GM10266 (cell line): ENCODE measurements at regions not wholly inside any gene's neighbourhood (a gene's known extent, or its start where the extent isn't known, plus 50 kb on each side); places are given as distances from the start of the nearest gene placed in this dataset.
"Not testable (repeated sequence)": the region's sequence is repeated elsewhere in the genome, so short reads cannot be mapped to it uniquely, and the experiment has no call there.

Experiments used
- DNase-seq: peaks from one replicate; pipeline ENCODE4 v3.0.0; 2012; ENCODE audit errors: extremely low spot score
- CTCF ChIP-seq: IDR thresholded peaks from 2 replicates; pipeline ENCODE4 v1.5.1; 2012; ENCODE audit warnings: mild to moderate bottlenecking, low read depth; ENCODE audit not compliant: control insufficient read depth, insufficient read depth; ENCODE audit errors: missing control alignments

DNA sequence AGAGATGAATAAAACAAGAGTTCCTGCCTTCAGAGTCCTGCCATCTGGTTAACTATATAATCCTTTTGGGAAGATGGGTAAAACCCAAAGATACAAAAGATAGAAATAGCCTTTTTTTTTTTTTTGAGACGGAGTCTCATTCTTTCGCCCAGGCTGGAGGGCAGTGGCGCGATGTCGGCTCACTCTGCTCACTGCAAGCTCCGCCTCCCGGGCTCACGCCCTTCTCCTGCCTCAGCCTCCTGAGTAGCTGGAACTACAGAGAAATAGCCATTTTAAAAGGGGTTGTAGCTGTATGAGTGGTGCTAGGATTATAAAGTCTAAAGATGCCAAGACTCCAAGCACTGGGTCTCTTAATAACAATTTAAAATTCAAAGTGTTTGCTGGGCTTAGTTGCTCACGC is 97.2 kb downstream of the KDR start:
- no peak for TF ChIP-seq CTCF
- DNase-seq, result no peak

GRCh38 chr4:55027596-55027995 is 97.8 kb downstream of the KDR start:
- DNase-seq, result no peak
- TF ChIP-seq CTCF, result no peak

GRCh38 chr4:55025456-55025855 is 99.9 kb downstream of the KDR start:
- DNase-seq, result not testable (repeated sequence)

GRCh38 chr4:55023030-55023429 is 102.4 kb downstream of the KDR start:
- no peak for TF ChIP-seq CTCF
- no peak for DNase-seq

GRCh38 chr4:55021214-55021613 is 104.2 kb downstream of the KDR start:
- DNase-seq, result no peak
- no peak for TF ChIP-seq CTCF

GRCh38 chr4:55020131-55020530 is 105.3 kb downstream of the KDR start:
- no peak for TF ChIP-seq CTCF
- no peak for DNase-seq

DNA sequence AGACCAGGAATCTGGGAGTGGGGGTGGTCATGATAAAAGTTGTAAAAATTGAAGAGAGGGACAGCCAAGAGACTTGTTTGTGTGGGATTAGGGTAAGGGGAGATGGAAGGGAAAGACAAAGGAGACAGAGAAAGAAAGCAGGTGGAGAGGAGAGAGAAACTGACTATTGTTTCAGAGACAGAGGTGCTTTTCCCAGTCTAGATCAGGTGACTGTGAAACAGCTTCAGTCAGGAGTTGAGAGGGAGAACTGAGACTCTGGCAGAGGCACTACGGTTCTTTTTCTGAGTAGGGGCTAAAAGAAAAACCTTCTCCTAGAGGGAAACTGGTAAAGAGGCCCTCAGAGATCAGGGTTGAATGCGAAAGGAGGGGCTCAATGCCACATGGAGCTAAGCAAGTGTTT is 106.4 kb downstream of the KDR start:
- no peak for DNase-seq
- no peak for TF ChIP-seq CTCF

DNA sequence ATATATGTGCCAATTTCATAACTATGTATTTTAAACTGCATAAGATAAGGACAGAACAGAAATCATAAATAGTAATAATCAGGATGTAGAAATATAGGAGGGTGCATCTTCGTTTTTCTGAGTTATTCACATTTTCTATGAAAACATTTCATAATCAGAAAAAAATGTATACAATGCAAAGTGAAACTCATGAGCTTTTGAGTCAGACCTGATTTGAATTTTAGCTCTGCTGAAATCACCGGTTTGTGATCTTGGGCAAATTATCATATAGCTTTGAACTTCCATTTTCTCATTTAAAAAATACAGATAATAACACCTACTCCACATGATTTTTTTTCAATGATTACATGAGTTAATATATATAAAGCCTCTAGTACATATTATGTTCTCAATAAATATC is 106.9 kb downstream of the KDR start:
- TF ChIP-seq CTCF, result no peak
- DNase-seq, result no peak
